ENCODE measurements at regions not wholly inside any gene's neighbourhood (a gene's known extent, or its start where the extent isn't known, plus 50 kb on each side); places are given as distances from the start of the nearest gene placed in this dataset.
"Not testable (repeated sequence)": the region's sequence is repeated elsewhere in the genome, so short reads cannot be mapped to it uniquely, and the experiment has no call there.

DNA sequence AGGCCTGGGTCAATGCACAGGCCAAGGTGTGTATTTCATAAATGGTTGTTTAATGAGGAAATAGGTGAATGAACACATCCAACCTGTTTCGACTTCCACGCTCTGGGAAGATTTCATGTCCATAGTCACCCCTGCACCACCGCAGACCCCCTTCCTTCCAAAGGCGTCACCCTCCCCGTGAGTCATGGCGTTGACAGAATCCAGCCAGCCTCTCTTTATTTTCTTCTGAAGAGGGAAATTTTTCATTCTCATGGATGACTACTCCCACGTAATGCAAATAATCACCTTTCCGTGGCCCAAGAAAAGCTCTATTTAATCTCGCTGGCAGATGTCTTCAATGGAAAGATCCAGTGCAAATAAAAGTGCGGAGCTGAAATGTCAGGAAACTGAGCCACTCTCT is 75.3 kb upstream of the FOXK1 start:
- DNase-seq (ENCODE audit: low read depth in 1 of 2, low spot score in 1 of 2): no peak
- TF ChIP-seq SPI1 (IDR thresholded peaks at IDR 0.05; ENCODE audit: borderline replicate concordance, low read depth): no peak
- no peak for TF ChIP-seq POLR2AphosphoS5 (IDR thresholded peaks at IDR 0.05; ENCODE audit: low read depth)
- TF ChIP-seq, protein P1, sequence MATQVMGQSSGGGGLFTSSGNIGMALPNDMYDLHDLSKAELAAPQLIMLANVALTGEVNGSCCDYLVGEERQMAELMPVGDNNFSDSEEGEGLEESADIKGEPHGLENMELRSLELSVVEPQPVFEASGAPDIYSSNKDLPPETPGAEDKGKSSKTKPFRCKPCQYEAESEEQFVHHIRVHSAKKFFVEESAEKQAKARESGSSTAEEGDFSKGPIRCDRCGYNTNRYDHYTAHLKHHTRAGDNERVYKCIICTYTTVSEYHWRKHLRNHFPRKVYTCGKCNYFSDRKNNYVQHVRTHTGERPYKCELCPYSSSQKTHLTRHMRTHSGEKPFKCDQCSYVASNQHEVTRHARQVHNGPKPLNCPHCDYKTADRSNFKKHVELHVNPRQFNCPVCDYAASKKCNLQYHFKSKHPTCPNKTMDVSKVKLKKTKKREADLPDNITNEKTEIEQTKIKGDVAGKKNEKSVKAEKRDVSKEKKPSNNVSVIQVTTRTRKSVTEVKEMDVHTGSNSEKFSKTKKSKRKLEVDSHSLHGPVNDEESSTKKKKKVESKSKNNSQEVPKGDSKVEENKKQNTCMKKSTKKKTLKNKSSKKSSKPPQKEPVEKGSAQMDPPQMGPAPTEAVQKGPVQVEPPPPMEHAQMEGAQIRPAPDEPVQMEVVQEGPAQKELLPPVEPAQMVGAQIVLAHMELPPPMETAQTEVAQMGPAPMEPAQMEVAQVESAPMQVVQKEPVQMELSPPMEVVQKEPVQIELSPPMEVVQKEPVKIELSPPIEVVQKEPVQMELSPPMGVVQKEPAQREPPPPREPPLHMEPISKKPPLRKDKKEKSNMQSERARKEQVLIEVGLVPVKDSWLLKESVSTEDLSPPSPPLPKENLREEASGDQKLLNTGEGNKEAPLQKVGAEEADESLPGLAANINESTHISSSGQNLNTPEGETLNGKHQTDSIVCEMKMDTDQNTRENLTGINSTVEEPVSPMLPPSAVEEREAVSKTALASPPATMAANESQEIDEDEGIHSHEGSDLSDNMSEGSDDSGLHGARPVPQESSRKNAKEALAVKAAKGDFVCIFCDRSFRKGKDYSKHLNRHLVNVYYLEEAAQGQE (IDR thresholded peaks at IDR 0.05; ENCODE audit: insufficient replicate concordance, low read depth): no peak
- TF ChIP-seq, protein P2, sequence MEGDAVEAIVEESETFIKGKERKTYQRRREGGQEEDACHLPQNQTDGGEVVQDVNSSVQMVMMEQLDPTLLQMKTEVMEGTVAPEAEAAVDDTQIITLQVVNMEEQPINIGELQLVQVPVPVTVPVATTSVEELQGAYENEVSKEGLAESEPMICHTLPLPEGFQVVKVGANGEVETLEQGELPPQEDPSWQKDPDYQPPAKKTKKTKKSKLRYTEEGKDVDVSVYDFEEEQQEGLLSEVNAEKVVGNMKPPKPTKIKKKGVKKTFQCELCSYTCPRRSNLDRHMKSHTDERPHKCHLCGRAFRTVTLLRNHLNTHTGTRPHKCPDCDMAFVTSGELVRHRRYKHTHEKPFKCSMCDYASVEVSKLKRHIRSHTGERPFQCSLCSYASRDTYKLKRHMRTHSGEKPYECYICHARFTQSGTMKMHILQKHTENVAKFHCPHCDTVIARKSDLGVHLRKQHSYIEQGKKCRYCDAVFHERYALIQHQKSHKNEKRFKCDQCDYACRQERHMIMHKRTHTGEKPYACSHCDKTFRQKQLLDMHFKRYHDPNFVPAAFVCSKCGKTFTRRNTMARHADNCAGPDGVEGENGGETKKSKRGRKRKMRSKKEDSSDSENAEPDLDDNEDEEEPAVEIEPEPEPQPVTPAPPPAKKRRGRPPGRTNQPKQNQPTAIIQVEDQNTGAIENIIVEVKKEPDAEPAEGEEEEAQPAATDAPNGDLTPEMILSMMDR (IDR thresholded peaks at IDR 0.05; ENCODE audit: insufficient read depth, low read length): no peak
- TF ChIP-seq GABPA (IDR thresholded peaks at IDR 0.05; ENCODE audit: low read depth): no peak
- Histone ChIP-seq H3K27ac (replicated peaks) (no peak overlapping the region), H3K27me3 (ENCODE audit: insufficient read depth, poor library complexity, severe bottlenecking) (no peaks in the 10 kb centered on the region), H3K4me3 (replicated peaks; ENCODE audit: insufficient read depth, low read length) (no peak overlapping the region)

DNA sequence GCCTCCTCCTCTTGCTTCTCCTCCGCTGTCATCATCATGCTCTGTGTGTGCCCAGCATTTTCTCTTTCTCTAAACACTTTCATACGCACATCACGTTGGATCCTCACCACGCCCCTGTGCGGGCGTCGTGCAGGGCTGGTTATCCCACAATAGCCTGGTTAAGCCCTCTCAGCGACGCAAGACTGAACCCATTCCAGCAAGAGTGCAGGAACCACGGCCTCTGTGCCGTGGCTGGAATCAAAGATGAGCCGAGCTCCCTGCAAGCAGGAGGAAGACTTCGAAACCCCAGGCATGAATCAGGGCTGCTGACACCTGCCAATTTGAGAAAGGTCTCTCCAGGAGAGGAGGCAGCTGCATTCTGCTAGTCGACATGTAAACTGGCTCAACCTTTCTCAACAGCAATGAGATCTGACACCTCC is 74.8 kb upstream of the FOXK1 start:
- Histone ChIP-seq H3K27me3 (ENCODE audit: insufficient read depth, poor library complexity, severe bottlenecking) (no peaks in the 10 kb centered on the region), H3K4me3 (replicated peaks; ENCODE audit: insufficient read depth, low read length) (no peak overlapping the region), H3K27ac (replicated peaks) (no peak overlapping the region)
- TF ChIP-seq SPI1 (IDR thresholded peaks at IDR 0.05; ENCODE audit: borderline replicate concordance, low read depth): no peak
- TF ChIP-seq, protein P1 (IDR thresholded peaks at IDR 0.05; ENCODE audit: insufficient replicate concordance, low read depth): no peak
- TF ChIP-seq POLR2AphosphoS5 (IDR thresholded peaks at IDR 0.05; ENCODE audit: low read depth): no peak
- TF ChIP-seq, protein P2 (IDR thresholded peaks at IDR 0.05; ENCODE audit: insufficient read depth, low read length): no peak
- DNase-seq (ENCODE audit: low read depth in 1 of 2, low spot score in 1 of 2): no peak

DNA sequence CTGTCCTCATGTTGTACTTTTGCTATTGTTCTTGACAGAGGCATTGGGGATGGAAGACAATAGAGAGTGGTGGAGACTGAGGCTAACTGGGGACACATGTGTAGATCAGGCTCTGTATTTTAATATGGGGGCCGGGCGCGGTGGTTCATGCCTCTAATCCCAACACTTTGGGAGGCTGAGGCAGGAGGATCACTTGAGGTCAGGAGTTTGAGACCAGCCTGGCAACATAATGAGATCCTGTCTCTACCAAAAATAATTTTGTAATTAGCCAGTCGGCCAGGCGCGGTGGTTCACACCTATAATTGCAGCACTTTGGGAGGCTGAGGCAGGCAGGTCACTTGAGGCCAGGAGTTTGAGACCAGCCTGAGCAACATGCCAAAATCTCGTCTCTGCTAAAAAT is 72.5 kb upstream of the FOXK1 start:
- H3K27ac ChIP-seq (replicated peaks): not testable (repeated sequence)

DNA sequence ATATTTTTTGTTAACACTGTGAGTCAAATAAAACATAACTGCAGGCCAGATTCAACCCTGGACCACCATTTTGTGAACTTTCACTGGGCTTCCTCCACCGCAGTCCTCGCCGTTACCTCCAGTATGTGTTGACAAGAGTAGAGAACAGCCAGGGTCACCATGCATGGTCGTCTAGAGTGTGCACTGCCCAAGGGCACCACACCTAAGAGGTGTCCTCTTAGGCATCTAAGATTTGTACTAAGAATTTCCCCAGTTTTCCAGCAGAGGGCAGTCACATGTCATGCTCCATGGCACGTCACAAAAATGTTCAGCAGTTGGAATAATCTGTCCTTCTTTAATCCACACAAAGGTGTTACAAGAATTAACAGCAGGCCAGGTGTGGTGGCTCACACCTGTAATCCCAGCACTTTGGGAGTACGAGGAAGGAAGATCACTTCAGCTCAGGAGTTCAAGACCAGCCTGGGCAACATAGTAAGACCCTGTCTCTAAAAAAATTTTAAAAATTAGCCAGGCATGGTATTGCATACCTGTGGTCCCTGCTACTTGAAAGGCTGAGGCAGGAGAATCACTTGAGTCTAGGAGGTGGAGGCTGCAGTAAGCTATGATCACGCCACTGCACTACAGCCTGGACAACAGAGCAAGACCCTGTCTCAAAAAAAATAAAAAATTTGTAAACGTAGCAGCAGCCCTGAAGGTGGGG is 71.2 kb upstream of the FOXK1 start:
- peak in 1 of 2 experiments; percentile 67 for DNase-seq (ENCODE audit: low read depth in 1 of 2, low spot score in 1 of 2)
- TF ChIP-seq, protein P2 (IDR thresholded peaks at IDR 0.05; ENCODE audit: insufficient read depth, low read length): peak; percentile 76
- TF ChIP-seq, protein P1 (IDR thresholded peaks at IDR 0.05; ENCODE audit: insufficient replicate concordance, low read depth): no peak
- TF ChIP-seq POLR2AphosphoS5 (IDR thresholded peaks at IDR 0.05; ENCODE audit: low read depth): no peak
- H3K4me3 ChIP-seq (replicated peaks; ENCODE audit: insufficient read depth, low read length): no peak overlapping the region
- H3K27me3 ChIP-seq (ENCODE audit: insufficient read depth, poor library complexity, severe bottlenecking): no peaks in the 10 kb centered on the region
- no peak overlapping the region for H3K27ac ChIP-seq (replicated peaks)

More for the DNA sequence above, 72.5 kb upstream of the FOXK1 start:
- not testable (repeated sequence) for H3K4me3 ChIP-seq (replicated peaks; ENCODE audit: insufficient read depth, low read length); H3K27me3 ChIP-seq (ENCODE audit: insufficient read depth, poor library complexity, severe bottlenecking); DNase-seq (ENCODE audit: low read depth in 1 of 2, low spot score in 1 of 2)
